ENCODE measurements at regions not wholly inside any gene's neighbourhood (a gene's known extent, or its start where the extent isn't known, plus 50 kb on each side); places are given as distances from the start of the nearest gene placed in this dataset.

GRCh38 chr16:80008857-80009256, 408.3 kb upstream of the MAF start:
- no peak for FAIRE-seq
- TF ChIP-seq POU2F2 (IDR thresholded peaks at IDR 0.05; ENCODE audit: low read depth, low read length) (no peak), PAX5 (IDR thresholded peaks at IDR 0.05; ENCODE audit: insufficient read depth, low read length, severe bottlenecking) (no peak), POLR2A (IDR thresholded peaks at IDR 0.05; ENCODE audit: low read depth, low read length) (no peak), SPI1 (IDR thresholded peaks at IDR 0.05; ENCODE audit: low read depth, low read length) (no peak), TAF1 (IDR thresholded peaks at IDR 0.05; ENCODE audit: low read depth, low read length) (no peak), POLR2AphosphoS5 (IDR thresholded peaks at IDR 0.05; ENCODE audit: low read depth, low read length) (no peak)

GRCh38 chr16:80007231-80007630, 406.7 kb upstream of the MAF start:
- no peak for FAIRE-seq
- no peak for TF ChIP-seq TAF1 (IDR thresholded peaks at IDR 0.05; ENCODE audit: low read depth, low read length)
- TF ChIP-seq PAX5 (IDR thresholded peaks at IDR 0.05; ENCODE audit: insufficient read depth, low read length, severe bottlenecking): no peak
- TF ChIP-seq SPI1 (IDR thresholded peaks at IDR 0.05; ENCODE audit: low read depth, low read length): no peak
- TF ChIP-seq POU2F2 (IDR thresholded peaks at IDR 0.05; ENCODE audit: low read depth, low read length): no peak
- TF ChIP-seq POLR2A (IDR thresholded peaks at IDR 0.05; ENCODE audit: low read depth, low read length): no peak
- no peak for TF ChIP-seq POLR2AphosphoS5 (IDR thresholded peaks at IDR 0.05; ENCODE audit: low read depth, low read length)
- DNase-seq (ENCODE audit: insufficient read length, low spot score): no peak

More at GRCh38 chr16:80008857-80009256, 408.3 kb upstream of the MAF start:
- DNase-seq (ENCODE audit: insufficient read length, low spot score): no peak

GRCh38 chr16:80006241-80007215, 406.0 kb upstream of the MAF start:
- no peak for FAIRE-seq
- TF ChIP-seq SPI1 (IDR thresholded peaks at IDR 0.05; ENCODE audit: low read depth, low read length) (no peak), PAX5 (IDR thresholded peaks at IDR 0.05; ENCODE audit: insufficient read depth, low read length, severe bottlenecking) (no peak), POLR2AphosphoS5 (IDR thresholded peaks at IDR 0.05; ENCODE audit: low read depth, low read length) (no peak), POLR2A (IDR thresholded peaks at IDR 0.05; ENCODE audit: low read depth, low read length) (no peak), TAF1 (IDR thresholded peaks at IDR 0.05; ENCODE audit: low read depth, low read length) (no peak), POU2F2 (IDR thresholded peaks at IDR 0.05; ENCODE audit: low read depth, low read length) (no peak)
- no peak for DNase-seq (ENCODE audit: insufficient read length, low spot score)

- no peak for TF ChIP-seq POLR2AphosphoS5 (IDR thresholded peaks at IDR 0.05; ENCODE audit: low read depth, low read length)
- no peak for TF ChIP-seq SPI1 (IDR thresholded peaks at IDR 0.05; ENCODE audit: low read depth, low read length)
- no peak for TF ChIP-seq PAX5 (IDR thresholded peaks at IDR 0.05; ENCODE audit: insufficient read depth, low read length, severe bottlenecking)
- no peak for TF ChIP-seq POLR2A (IDR thresholded peaks at IDR 0.05; ENCODE audit: low read depth, low read length)
- TF ChIP-seq TAF1 (IDR thresholded peaks at IDR 0.05; ENCODE audit: low read depth, low read length): no peak
- no peak for TF ChIP-seq POU2F2 (IDR thresholded peaks at IDR 0.05; ENCODE audit: low read depth, low read length)
- FAIRE-seq (no peak), DNase-seq (ENCODE audit: insufficient read length, low spot score) (no peak)
Observed at GRCh38 chr16:80004113-80004512, 403.6 kb upstream of the MAF start.

GRCh38 chr16:80002261-80002660, 401.7 kb upstream of the MAF start:
- no peak for FAIRE-seq
- no peak for DNase-seq (ENCODE audit: insufficient read length, low spot score)
- no peak for TF ChIP-seq SPI1 (IDR thresholded peaks at IDR 0.05; ENCODE audit: low read depth, low read length)
- TF ChIP-seq POLR2AphosphoS5 (IDR thresholded peaks at IDR 0.05; ENCODE audit: low read depth, low read length): no peak
- TF ChIP-seq TAF1 (IDR thresholded peaks at IDR 0.05; ENCODE audit: low read depth, low read length): no peak
- no peak for TF ChIP-seq POU2F2 (IDR thresholded peaks at IDR 0.05; ENCODE audit: low read depth, low read length)
- no peak for TF ChIP-seq POLR2A (IDR thresholded peaks at IDR 0.05; ENCODE audit: low read depth, low read length)
- TF ChIP-seq PAX5 (IDR thresholded peaks at IDR 0.05; ENCODE audit: insufficient read depth, low read length, severe bottlenecking): no peak

- DNase-seq (ENCODE audit: insufficient read length, low spot score): no peak
- TF ChIP-seq POLR2AphosphoS5 (IDR thresholded peaks at IDR 0.05; ENCODE audit: low read depth, low read length) (no peak), TAF1 (IDR thresholded peaks at IDR 0.05; ENCODE audit: low read depth, low read length) (no peak), SPI1 (IDR thresholded peaks at IDR 0.05; ENCODE audit: low read depth, low read length) (no peak), POLR2A (IDR thresholded peaks at IDR 0.05; ENCODE audit: low read depth, low read length) (no peak), PAX5 (IDR thresholded peaks at IDR 0.05; ENCODE audit: insufficient read depth, low read length, severe bottlenecking) (no peak), POU2F2 (IDR thresholded peaks at IDR 0.05; ENCODE audit: low read depth, low read length) (no peak)
- FAIRE-seq: no peak
Observed at GRCh38 chr16:79998143-79998542, 397.6 kb upstream of the MAF start.

GRCh38 chr16:79997257-79997656, 396.7 kb upstream of the MAF start:
- DNase-seq (ENCODE audit: insufficient read length, low spot score): no peak
- FAIRE-seq: no peak
- TF ChIP-seq POU2F2 (IDR thresholded peaks at IDR 0.05; ENCODE audit: low read depth, low read length) (no peak), SPI1 (IDR thresholded peaks at IDR 0.05; ENCODE audit: low read depth, low read length) (no peak), TAF1 (IDR thresholded peaks at IDR 0.05; ENCODE audit: low read depth, low read length) (no peak), PAX5 (IDR thresholded peaks at IDR 0.05; ENCODE audit: insufficient read depth, low read length, severe bottlenecking) (no peak), POLR2AphosphoS5 (IDR thresholded peaks at IDR 0.05; ENCODE audit: low read depth, low read length) (no peak), POLR2A (IDR thresholded peaks at IDR 0.05; ENCODE audit: low read depth, low read length) (no peak)

- TF ChIP-seq POLR2AphosphoS5 (IDR thresholded peaks at IDR 0.05; ENCODE audit: low read depth, low read length) (no peak), POU2F2 (IDR thresholded peaks at IDR 0.05; ENCODE audit: low read depth, low read length) (no peak), POLR2A (IDR thresholded peaks at IDR 0.05; ENCODE audit: low read depth, low read length) (no peak), TAF1 (IDR thresholded peaks at IDR 0.05; ENCODE audit: low read depth, low read length) (no peak), PAX5 (IDR thresholded peaks at IDR 0.05; ENCODE audit: insufficient read depth, low read length, severe bottlenecking) (no peak), SPI1 (IDR thresholded peaks at IDR 0.05; ENCODE audit: low read depth, low read length) (no peak)
- DNase-seq (ENCODE audit: insufficient read length, low spot score) (no peak), FAIRE-seq (no peak)
Observed at GRCh38 chr16:79996321-79996720, 395.8 kb upstream of the MAF start.

- DNase-seq (ENCODE audit: insufficient read length, low spot score) (no peak), FAIRE-seq (no peak)
- TF ChIP-seq POU2F2 (IDR thresholded peaks at IDR 0.05; ENCODE audit: low read depth, low read length) (no peak), SPI1 (IDR thresholded peaks at IDR 0.05; ENCODE audit: low read depth, low read length) (no peak), POLR2A (IDR thresholded peaks at IDR 0.05; ENCODE audit: low read depth, low read length) (no peak), POLR2AphosphoS5 (IDR thresholded peaks at IDR 0.05; ENCODE audit: low read depth, low read length) (no peak), TAF1 (IDR thresholded peaks at IDR 0.05; ENCODE audit: low read depth, low read length) (no peak)
Observed at GRCh38 chr16:79995315-79995714, 394.8 kb upstream of the MAF start.
